Skeletal muscle tissue (tissue), 3 donors: ENCODE measurements at regions not wholly inside any gene's neighbourhood (a gene's known extent, or its start where the extent isn't known, plus 50 kb on each side); places are given as distances from the start of the nearest gene placed in this dataset.

Experiments
- H3K27ac ChIP-seq: one replicate; pipeline ENCODE4 v1.7.0; 2013; ENCODE audit warnings: mild to moderate bottlenecking, low read depth, low read length, inconsistent platforms
- H3K27me3 ChIP-seq, 3 donors: one replicate each; pipeline ENCODE4 v1.7.0; 2013; ENCODE audit warnings: low read length in 3 of 3; ENCODE audit not compliant: control insufficient read depth in 3 of 3, insufficient read depth in 3 of 3
- H3K36me3 ChIP-seq, 3 donors: one replicate each; pipeline ENCODE4 v1.7.0; 2013; ENCODE audit warnings: low read length in 3 of 3; ENCODE audit not compliant: control insufficient read depth in 3 of 3, insufficient read depth in 3 of 3
- H3K4me1 ChIP-seq, 3 donors: one replicate each; pipeline ENCODE4 v1.7.0; 2013; ENCODE audit warnings: low read length in 3 of 3, mild to moderate bottlenecking in 3 of 3; ENCODE audit not compliant: control insufficient read depth in 3 of 3, insufficient read depth in 3 of 3
- H3K4me3 ChIP-seq, 3 donors: one replicate each; pipeline ENCODE4 v1.7.0; 2013; ENCODE audit warnings: low read length in 3 of 3
- H3K9ac ChIP-seq, 3 donors: one replicate each; pipeline ENCODE4 v1.7.0; 2013; ENCODE audit warnings: low read length in 3 of 3, mild to moderate bottlenecking in 3 of 3, moderate library complexity in 2 of 3, low read depth in 1 of 3
- H3K9me3 ChIP-seq, 3 donors: one replicate each; pipeline ENCODE4 v1.7.0; 2013; ENCODE audit warnings: low read length in 3 of 3; ENCODE audit not compliant: control insufficient read depth in 3 of 3
- donor health status: Osteomylitis.

- H3K9me3 ChIP-seq: no peaks in the 10 kb centered on the region
- H3K36me3 ChIP-seq: no peaks in the 10 kb centered on the region
- H3K27me3 ChIP-seq: no peaks in the 10 kb centered on the region
- no peak overlapping the region for H3K27ac ChIP-seq
- H3K4me3 ChIP-seq: no peak overlapping the region
- no peak overlapping the region for H3K9ac ChIP-seq
- no peaks in the 10 kb centered on the region for H3K4me1 ChIP-seq
Observed at GRCh38 chr3:94596887-94597566, 534.2 kb downstream of the NSUN3 start.

GRCh38 chr3:94607778-94608177 lies 544.9 kb downstream of the NSUN3 start:
- no peak overlapping the region for H3K9ac ChIP-seq
- no peak overlapping the region for H3K27ac ChIP-seq
- H3K4me3 ChIP-seq: no peak overlapping the region
- no peaks in the 10 kb centered on the region for H3K4me1 ChIP-seq
- no peaks in the 10 kb centered on the region for H3K9me3 ChIP-seq
- no peaks in the 10 kb centered on the region for H3K27me3 ChIP-seq
- H3K36me3 ChIP-seq: no peaks in the 10 kb centered on the region

- H3K9me3 ChIP-seq: no peaks in the 10 kb centered on the region
- no peaks in the 10 kb centered on the region for H3K4me1 ChIP-seq
- H3K27ac ChIP-seq: no peak overlapping the region
- no peaks in the 10 kb centered on the region for H3K36me3 ChIP-seq
- no peak overlapping the region for H3K9ac ChIP-seq
- H3K27me3 ChIP-seq: no peaks in the 10 kb centered on the region
- H3K4me3 ChIP-seq: no peak overlapping the region
Observed at GRCh38 chr3:94609908-94610307, 547.0 kb downstream of the NSUN3 start.

- no peaks in the 10 kb centered on the region for H3K27me3 ChIP-seq
- H3K4me3 ChIP-seq: no peak overlapping the region
- H3K27ac ChIP-seq: no peak overlapping the region
- H3K4me1 ChIP-seq: no peaks in the 10 kb centered on the region
- H3K9ac ChIP-seq: no peak overlapping the region
- no peaks in the 10 kb centered on the region for H3K36me3 ChIP-seq
- no peaks in the 10 kb centered on the region for H3K9me3 ChIP-seq
Observed at GRCh38 chr3:94611596-94611995, 548.7 kb downstream of the NSUN3 start.

GRCh38 chr3:94612631-94613030 lies 549.8 kb downstream of the NSUN3 start:
- H3K36me3 ChIP-seq: no peaks in the 10 kb centered on the region
- no peak overlapping the region for H3K9ac ChIP-seq
- no peaks in the 10 kb centered on the region for H3K4me1 ChIP-seq
- no peaks in the 10 kb centered on the region for H3K9me3 ChIP-seq
- no peak overlapping the region for H3K4me3 ChIP-seq
- no peaks in the 10 kb centered on the region for H3K27me3 ChIP-seq
- no peak overlapping the region for H3K27ac ChIP-seq

GRCh38 chr3:94614192-94614591 lies 551.3 kb downstream of the NSUN3 start:
- Histone ChIP-seq H3K27ac (no peak overlapping the region), H3K9ac (no peak overlapping the region), H3K4me3 (no peak overlapping the region)

GRCh38 chr3:94615275-94616065 lies 552.6 kb downstream of the NSUN3 start:
- H3K4me1 ChIP-seq: no peaks in the 10 kb centered on the region
- H3K36me3 ChIP-seq: no peaks in the 10 kb centered on the region
- no peaks in the 10 kb centered on the region for H3K9me3 ChIP-seq
- no peak overlapping the region for H3K27ac ChIP-seq
- H3K4me3 ChIP-seq: no peak overlapping the region
- no peak overlapping the region for H3K9ac ChIP-seq
- no peaks in the 10 kb centered on the region for H3K27me3 ChIP-seq

More at GRCh38 chr3:94614192-94614591, 551.3 kb downstream of the NSUN3 start:
- Histone ChIP-seq H3K36me3 (no peaks in the 10 kb centered on the region), H3K27me3 (no peaks in the 10 kb centered on the region), H3K9me3 (no peaks in the 10 kb centered on the region), H3K4me1 (no peaks in the 10 kb centered on the region)

GRCh38 chr3:94616833-94617232 lies 554.0 kb downstream of the NSUN3 start:
- Histone ChIP-seq H3K27me3 (no peaks in the 10 kb centered on the region), H3K9ac (no peak overlapping the region), H3K36me3 (no peaks in the 10 kb centered on the region), H3K4me3 (no peak overlapping the region), H3K27ac (no peak overlapping the region), H3K9me3 (no peaks in the 10 kb centered on the region), H3K4me1 (no peaks in the 10 kb centered on the region)

GRCh38 chr3:94617312-94617711 lies 554.5 kb downstream of the NSUN3 start:
- no peaks in the 10 kb centered on the region for H3K9me3 ChIP-seq
- H3K36me3 ChIP-seq: no peaks in the 10 kb centered on the region
- H3K4me1 ChIP-seq: no peaks in the 10 kb centered on the region

GRCh38 chr3:94619643-94620042 lies 556.8 kb downstream of the NSUN3 start:
- no peak overlapping the region for H3K4me3 ChIP-seq
- H3K9me3 ChIP-seq: no peaks in the 10 kb centered on the region
- H3K9ac ChIP-seq: no peak overlapping the region
- H3K27me3 ChIP-seq: no peaks in the 10 kb centered on the region
- H3K4me1 ChIP-seq: no peaks in the 10 kb centered on the region
- H3K36me3 ChIP-seq: no peaks in the 10 kb centered on the region
- H3K27ac ChIP-seq: no peak overlapping the region

More at GRCh38 chr3:94617312-94617711, 554.5 kb downstream of the NSUN3 start:
- Histone ChIP-seq H3K9ac (no peak overlapping the region), H3K27me3 (no peaks in the 10 kb centered on the region), H3K27ac (no peak overlapping the region), H3K4me3 (no peak overlapping the region)
